Activated naive CD8-positive, alpha-beta T cell (primary cell): ENCODE measurements at regions not wholly inside any gene's neighbourhood (a gene's known extent, or its start where the extent isn't known, plus 50 kb on each side); places are given as distances from the start of the nearest gene placed in this dataset.
"Not testable (repeated sequence)": the region's sequence is repeated elsewhere in the genome, so short reads cannot be mapped to it uniquely, and the experiment has no call there.

Experiments
- H3K27ac Mint-ChIP-seq: one replicate; pipeline ENCODE4 v1.8.0; 2021; ENCODE audit warnings: mixed read lengths
- H3K27me3 Mint-ChIP-seq: one replicate; pipeline ENCODE4 v1.8.0; 2021; ENCODE audit warnings: mixed read lengths
- H3K36me3 Mint-ChIP-seq: one replicate; pipeline ENCODE4 v1.8.0; 2021; ENCODE audit warnings: mixed read lengths
- H3K4me1 Mint-ChIP-seq: one replicate; pipeline ENCODE4 v1.8.0; 2021; ENCODE audit warnings: low read depth, mixed read lengths
- H3K4me3 Mint-ChIP-seq: one replicate; pipeline ENCODE4 v1.8.0; 2021; ENCODE audit warnings: mild to moderate bottlenecking, mixed read lengths
- H3K9me3 Mint-ChIP-seq: one replicate; pipeline ENCODE4 v1.8.0; 2021; ENCODE audit warnings: low read depth, mixed read lengths

DNA sequence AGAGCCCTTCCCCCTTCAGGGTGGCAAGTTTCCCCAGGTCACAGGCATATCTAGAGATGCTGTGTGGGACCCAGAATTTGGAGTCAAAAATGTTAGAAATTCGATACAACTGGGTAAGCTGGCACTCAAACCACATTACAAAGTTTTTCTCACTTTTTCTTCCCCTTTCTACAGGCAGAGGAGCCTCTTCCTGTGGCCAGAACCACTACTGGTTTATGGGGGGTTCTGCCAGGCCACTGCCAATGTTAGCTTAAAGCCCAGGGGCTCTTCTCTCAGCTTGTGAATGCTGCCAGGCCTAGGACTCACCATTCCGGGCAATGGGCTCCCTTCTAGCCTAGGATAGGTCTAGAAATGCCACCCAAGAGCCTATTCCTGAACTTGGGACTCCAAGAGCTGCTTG, 617.9 kb upstream of the PHF14 start:
- Mint-ChIP-seq H3K4me1 (no peaks in the 10 kb centered on the region), H3K27ac (no peak overlapping the region), H3K27me3 (no peaks in the 10 kb centered on the region), H3K36me3 (no peaks in the 10 kb centered on the region), H3K9me3 (peaks cover 4% of the 10 kb centered on the region), H3K4me3 (no peak overlapping the region)

DNA sequence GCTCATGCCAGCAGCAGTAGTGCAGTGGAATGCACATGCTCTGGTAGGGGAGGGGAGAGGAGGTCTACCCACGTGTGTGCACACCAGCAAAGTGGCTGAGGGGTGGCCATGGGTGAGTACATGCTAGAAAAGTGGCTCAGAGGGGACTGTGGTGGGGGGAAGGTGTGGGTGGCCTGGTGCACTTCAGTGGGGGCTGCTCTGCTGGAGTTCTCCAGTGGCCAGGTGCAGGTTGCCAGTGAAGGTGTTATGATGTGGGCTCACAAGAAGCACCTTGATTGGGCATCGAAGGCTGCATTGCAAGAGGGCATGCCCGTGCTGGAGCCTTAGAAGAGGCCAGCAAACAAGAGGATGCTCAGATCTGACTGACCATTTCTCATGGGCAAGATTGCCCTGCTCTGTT, 613.6 kb upstream of the PHF14 start:
- Mint-ChIP-seq H3K9me3 (peaks cover 10% of the 10 kb centered on the region), H3K4me3 (no peak overlapping the region), H3K36me3 (no peaks in the 10 kb centered on the region), H3K27ac (no peak overlapping the region), H3K27me3 (no peaks in the 10 kb centered on the region), H3K4me1 (no peaks in the 10 kb centered on the region)

DNA sequence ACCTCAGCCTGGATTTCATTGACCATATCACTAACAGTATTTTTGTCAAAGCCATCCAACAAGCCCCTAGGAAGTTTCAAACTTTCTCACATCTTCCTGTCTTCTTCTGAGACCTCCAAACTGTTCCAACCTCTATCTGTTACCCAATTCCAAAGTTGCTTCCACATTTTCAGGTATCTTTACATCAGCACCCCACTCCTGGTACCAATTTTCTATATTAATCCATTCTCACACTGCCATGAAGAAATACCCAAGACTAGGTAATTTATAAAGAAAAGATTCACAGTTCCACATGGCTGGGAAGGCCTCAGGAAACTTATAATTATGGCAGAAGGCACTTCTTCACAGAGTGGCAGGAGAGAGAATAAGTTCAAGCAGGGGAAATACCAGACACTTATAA, 571.9 kb upstream of the PHF14 start:
- Mint-ChIP-seq H3K4me1 (no peaks in the 10 kb centered on the region), H3K36me3 (no peaks in the 10 kb centered on the region), H3K27me3 (no peaks in the 10 kb centered on the region), H3K4me3 (no peak overlapping the region), H3K9me3 (peaks cover 17% of the 10 kb centered on the region), H3K27ac (no peak overlapping the region)

DNA sequence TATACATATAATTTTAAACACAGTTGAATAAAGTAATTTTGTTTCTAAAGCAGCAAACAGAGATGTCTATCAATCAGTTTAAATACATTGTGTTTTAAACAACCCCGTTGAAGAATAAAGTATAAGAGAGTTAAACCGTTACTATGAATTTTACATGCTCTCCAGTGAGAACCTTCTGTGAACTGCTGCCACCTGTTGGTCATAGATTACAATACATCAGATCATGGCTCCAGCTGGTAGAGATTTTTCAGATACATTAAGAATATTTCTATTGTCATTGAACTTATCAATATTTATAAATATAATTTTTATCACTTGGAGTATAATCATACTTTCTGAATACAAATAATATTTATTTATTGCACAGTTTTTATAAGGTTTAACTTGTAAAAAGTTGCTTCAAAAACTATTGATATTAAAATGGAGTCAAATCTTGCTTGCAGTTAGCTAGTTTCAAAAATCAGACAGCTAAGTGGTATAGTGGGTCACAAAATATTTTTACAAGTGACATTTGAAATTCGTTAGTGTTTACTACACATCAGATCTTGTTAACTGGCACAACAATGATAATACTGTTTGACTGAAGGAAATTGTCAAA, 561.2 kb upstream of the PHF14 start:
- H3K36me3 Mint-ChIP-seq: no peaks in the 10 kb centered on the region
- no peaks in the 10 kb centered on the region for H3K9me3 Mint-ChIP-seq
- no peaks in the 10 kb centered on the region for H3K27me3 Mint-ChIP-seq
- H3K4me3 Mint-ChIP-seq: no peak overlapping the region
- H3K27ac Mint-ChIP-seq: no peak overlapping the region
- no peaks in the 10 kb centered on the region for H3K4me1 Mint-ChIP-seq

DNA sequence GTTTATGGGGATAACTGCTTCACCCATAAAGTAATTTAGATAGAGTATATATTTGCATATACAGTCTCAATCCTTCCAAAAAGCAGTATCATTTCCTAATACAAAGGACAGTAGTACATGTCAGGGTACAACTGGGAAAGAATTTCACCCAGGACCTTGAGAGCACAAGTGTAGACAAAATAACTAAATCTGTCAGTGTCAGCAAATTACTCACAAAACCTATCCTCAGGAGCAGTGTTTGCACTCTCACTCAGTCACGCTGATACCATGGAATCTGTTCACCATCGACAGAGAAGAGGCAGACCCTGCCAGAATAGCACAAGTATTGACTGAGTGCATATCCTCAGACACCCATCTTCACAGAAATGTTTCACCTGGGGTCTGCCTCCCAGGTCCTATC, 554.7 kb upstream of the PHF14 start:
- no peak overlapping the region for H3K4me3 Mint-ChIP-seq
- no peaks in the 10 kb centered on the region for H3K27me3 Mint-ChIP-seq

DNA sequence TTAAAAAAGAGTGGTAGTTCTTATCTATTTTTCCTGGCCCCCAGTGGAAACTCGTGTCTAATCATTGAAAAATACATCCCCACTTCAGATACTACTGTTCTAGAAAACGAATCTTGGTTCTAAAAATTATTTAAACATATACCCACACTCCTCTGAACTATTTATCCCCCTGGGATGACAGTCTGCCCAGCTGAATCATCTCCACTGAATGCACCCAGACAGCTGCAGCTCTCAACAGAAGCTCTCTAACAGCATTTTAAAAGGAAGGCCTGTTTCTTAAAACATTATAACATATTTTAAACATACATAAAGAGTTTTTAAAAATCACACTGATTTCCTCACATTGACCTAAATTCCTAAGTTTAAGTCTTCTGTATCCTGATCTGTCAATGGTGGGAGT, 544.6 kb upstream of the PHF14 start:
- Mint-ChIP-seq H3K27ac (no peak overlapping the region), H3K9me3 (no peaks in the 10 kb centered on the region), H3K27me3 (no peaks in the 10 kb centered on the region), H3K4me3 (no peak overlapping the region), H3K4me1 (no peaks in the 10 kb centered on the region), H3K36me3 (no peaks in the 10 kb centered on the region)

More for the DNA sequence above, 554.7 kb upstream of the PHF14 start:
- Mint-ChIP-seq H3K27ac (no peak overlapping the region), H3K4me1 (no peaks in the 10 kb centered on the region), H3K36me3 (no peaks in the 10 kb centered on the region), H3K9me3 (no peaks in the 10 kb centered on the region)

DNA sequence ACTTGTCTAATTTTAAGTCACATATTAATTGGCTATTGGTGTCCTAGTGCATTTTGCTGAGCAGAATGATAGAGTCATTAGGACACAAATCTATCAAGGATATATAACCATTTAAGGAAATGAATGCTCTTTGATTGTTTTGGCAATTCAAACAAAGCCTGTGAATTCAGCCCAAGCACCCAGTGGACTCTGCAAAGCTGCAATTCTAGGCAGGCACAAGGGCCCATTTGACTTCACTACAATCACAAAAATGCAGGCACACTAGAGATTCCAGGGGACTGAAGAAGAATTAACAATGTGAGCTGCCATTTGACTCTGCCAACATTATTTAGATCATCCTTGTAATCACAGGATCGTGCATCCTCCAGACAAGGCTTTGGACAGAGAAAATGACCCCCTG, 544.2 kb upstream of the PHF14 start:
- Mint-ChIP-seq H3K27me3 (peaks cover under 1% of the 10 kb centered on the region), H3K4me3 (no peak overlapping the region), H3K27ac (no peak overlapping the region), H3K4me1 (no peaks in the 10 kb centered on the region), H3K9me3 (no peaks in the 10 kb centered on the region), H3K36me3 (no peaks in the 10 kb centered on the region)

DNA sequence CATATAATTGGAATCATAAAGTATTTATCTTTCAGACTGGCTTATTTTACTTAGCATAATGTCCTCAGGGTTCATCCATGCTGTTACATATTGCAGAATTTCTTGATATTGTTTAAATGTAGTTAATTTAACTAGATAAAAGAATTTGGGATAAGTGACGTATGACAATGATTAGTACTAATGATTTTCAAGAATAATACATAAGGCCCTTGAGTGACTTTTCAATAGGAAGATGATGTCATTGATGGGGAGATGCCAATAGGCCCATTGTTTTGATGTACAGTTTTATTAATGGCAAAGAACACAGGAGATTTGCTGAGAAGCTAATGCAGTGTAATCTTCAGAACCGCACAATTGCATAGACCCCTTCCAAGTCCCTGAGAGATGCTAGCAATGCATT, 537.4 kb upstream of the PHF14 start:
- peaks cover 2% of the 10 kb centered on the region for H3K27me3 Mint-ChIP-seq
- H3K36me3 Mint-ChIP-seq: no peaks in the 10 kb centered on the region
- no peaks in the 10 kb centered on the region for H3K4me1 Mint-ChIP-seq
- no peak overlapping the region for H3K4me3 Mint-ChIP-seq
- no peak overlapping the region for H3K27ac Mint-ChIP-seq
- H3K9me3 Mint-ChIP-seq: no peaks in the 10 kb centered on the region

DNA sequence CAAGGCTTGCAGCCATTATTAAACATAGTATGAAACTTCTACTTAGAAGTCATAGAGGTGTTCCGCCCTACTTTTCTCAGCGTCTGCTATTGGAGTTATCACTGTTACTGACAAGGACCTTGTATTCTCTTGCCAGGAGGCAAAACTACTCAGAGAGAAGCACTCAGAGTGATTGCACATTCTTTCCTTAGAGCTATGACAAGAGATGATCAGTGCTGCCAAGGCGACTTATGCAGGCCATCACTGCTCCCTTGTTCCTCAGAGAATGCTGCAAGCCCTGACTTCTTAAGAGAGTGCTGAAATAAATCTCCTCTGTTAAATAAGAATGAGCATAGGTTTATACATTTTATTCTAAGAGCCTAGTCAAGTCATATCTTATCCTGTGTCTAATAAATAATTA, 534.6 kb upstream of the PHF14 start:
- peaks cover 2% of the 10 kb centered on the region for H3K27me3 Mint-ChIP-seq
- H3K36me3 Mint-ChIP-seq: no peaks in the 10 kb centered on the region
- no peak overlapping the region for H3K27ac Mint-ChIP-seq
- no peak overlapping the region for H3K4me3 Mint-ChIP-seq
- peaks cover 5% of the 10 kb centered on the region for H3K9me3 Mint-ChIP-seq
- no peaks in the 10 kb centered on the region for H3K4me1 Mint-ChIP-seq

DNA sequence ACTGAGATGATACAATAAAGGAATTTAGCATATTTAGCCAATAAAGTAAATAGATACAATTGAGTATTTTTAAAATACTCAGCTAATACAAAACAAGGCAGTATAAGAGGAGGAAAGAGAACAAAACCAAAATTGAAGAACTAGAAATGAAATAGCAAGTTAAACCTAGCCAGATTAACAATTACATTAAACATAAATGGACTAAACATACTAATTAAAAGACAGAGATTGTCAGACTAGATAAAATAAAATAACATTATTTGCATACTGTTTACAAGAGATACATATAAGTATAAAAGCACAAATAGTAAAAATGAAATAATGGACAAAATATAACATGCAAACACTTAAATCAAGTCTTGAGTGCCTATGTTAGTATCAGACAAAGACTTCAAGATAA, 517.7 kb upstream of the PHF14 start:
- Mint-ChIP-seq H3K27me3 (peaks cover 1% of the 10 kb centered on the region), H3K27ac (no peak overlapping the region), H3K9me3 (peaks cover 3% of the 10 kb centered on the region), H3K4me1 (no peaks in the 10 kb centered on the region), H3K36me3 (no peaks in the 10 kb centered on the region), H3K4me3 (no peak overlapping the region)

DNA sequence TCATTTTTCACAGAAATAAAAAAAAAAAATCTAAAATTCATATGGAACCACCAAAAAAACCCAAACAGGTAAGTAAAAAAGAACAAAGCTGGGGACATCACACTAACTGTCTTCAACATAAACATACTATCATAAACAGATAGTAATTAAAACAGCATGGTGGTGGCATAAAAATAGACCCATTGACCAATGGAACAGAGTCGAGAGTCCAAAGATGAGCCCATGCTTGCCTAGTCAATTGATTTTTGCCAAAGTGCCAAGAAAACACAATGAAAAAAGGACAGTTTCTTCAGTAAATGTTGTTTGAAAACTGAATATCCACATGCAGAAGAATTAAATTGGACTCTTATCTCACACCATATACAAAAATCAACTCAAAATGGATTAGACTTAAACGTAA, 513.2 kb upstream of the PHF14 start:
- H3K36me3 Mint-ChIP-seq: no peaks in the 10 kb centered on the region
- no peak overlapping the region for H3K27ac Mint-ChIP-seq
- H3K4me1 Mint-ChIP-seq: no peaks in the 10 kb centered on the region
- no peak overlapping the region for H3K4me3 Mint-ChIP-seq
- peaks cover 1% of the 10 kb centered on the region for H3K27me3 Mint-ChIP-seq
- peaks cover 3% of the 10 kb centered on the region for H3K9me3 Mint-ChIP-seq

DNA sequence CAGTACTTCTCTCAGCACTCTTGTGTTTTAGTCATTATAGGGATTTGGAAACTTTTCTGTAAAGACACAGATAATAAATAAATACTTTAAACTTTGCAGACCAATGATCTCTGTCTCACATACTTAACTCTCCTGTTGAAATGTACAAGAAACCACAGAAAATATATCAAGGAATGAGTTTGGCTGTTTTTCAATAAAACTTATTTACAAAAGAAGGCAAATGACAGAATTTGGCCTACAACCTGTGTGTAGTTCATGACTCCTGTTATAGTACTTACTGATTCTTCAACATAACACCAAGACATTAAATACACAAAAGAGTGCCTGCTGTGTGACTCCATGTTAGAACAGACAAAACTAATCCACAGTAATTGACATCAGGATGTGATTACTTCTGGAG, 510.0 kb upstream of the PHF14 start:
- no peak overlapping the region for H3K27ac Mint-ChIP-seq
- no peak overlapping the region for H3K4me3 Mint-ChIP-seq
- peaks cover under 1% of the 10 kb centered on the region for H3K27me3 Mint-ChIP-seq
- H3K36me3 Mint-ChIP-seq: no peaks in the 10 kb centered on the region
- H3K9me3 Mint-ChIP-seq: no peaks in the 10 kb centered on the region
- no peaks in the 10 kb centered on the region for H3K4me1 Mint-ChIP-seq

DNA sequence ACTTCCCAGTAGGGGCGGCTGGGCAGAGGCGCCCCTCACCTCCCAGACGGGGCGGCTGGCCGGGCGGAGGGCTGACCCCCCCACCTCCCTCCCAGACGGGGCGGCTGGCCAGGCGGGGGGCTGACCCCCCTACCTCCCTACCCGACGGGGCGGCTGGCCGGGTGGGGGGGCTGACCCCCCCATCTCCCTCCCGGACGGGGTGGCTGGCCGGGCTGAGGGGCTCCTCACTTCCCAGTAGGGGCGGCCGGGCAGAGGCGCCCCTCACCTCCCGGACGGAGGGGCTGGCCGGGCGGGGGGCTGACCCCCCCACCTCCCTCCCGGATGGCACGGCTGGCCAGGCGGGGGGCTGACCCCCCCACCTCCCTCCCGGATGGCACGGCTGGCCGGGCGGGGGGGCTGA, 508.1 kb upstream of the PHF14 start:
- not testable (repeated sequence) for H3K9me3 Mint-ChIP-seq, H3K27ac Mint-ChIP-seq, H3K4me3 Mint-ChIP-seq, H3K4me1 Mint-ChIP-seq, H3K36me3 Mint-ChIP-seq, H3K27me3 Mint-ChIP-seq

DNA sequence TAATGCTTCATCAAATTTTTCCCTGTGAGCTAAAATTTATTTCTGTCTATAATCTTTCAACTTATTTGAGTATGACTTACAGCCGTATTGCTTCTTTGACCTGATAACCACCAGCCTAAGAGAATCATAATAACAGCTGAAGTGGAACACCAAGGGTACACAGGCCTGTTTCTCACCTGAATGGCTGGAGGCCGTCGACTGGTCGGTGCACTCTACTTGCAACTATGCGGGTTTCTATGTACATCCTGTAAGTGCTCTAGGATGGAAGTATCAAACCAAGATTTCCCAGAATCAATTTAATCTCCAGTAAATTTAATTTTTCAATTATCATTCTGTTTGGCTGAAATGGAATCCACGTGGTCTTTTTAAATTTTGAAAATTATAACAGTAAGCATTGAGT, 504.8 kb upstream of the PHF14 start:
- Mint-ChIP-seq H3K36me3 (no peaks in the 10 kb centered on the region), H3K27me3 (no peaks in the 10 kb centered on the region), H3K4me1 (no peaks in the 10 kb centered on the region), H3K27ac (no peak overlapping the region), H3K4me3 (no peak overlapping the region), H3K9me3 (no peaks in the 10 kb centered on the region)

DNA sequence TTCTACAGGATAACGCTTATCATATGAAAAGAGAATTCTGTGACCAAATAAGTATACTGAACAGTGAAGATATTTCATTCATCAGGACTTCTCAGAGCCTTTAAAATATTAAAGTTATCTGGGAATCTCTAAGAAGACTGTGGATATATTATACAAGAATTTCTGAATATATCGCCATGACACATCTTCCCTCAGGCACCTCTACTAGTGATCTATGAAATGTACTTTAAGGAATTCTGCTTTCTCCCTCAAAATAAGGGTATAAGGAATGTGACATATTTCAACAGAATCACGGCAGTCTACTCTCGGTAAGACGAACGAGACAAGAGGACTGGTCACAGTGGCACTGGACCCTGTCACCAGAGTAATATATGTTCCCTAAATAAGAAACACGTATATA, 504.2 kb upstream of the PHF14 start:
- H3K27me3 Mint-ChIP-seq: no peaks in the 10 kb centered on the region
- H3K27ac Mint-ChIP-seq: no peak overlapping the region
- no peak overlapping the region for H3K4me3 Mint-ChIP-seq
- H3K36me3 Mint-ChIP-seq: no peaks in the 10 kb centered on the region
- no peaks in the 10 kb centered on the region for H3K9me3 Mint-ChIP-seq
- H3K4me1 Mint-ChIP-seq: no peaks in the 10 kb centered on the region

DNA sequence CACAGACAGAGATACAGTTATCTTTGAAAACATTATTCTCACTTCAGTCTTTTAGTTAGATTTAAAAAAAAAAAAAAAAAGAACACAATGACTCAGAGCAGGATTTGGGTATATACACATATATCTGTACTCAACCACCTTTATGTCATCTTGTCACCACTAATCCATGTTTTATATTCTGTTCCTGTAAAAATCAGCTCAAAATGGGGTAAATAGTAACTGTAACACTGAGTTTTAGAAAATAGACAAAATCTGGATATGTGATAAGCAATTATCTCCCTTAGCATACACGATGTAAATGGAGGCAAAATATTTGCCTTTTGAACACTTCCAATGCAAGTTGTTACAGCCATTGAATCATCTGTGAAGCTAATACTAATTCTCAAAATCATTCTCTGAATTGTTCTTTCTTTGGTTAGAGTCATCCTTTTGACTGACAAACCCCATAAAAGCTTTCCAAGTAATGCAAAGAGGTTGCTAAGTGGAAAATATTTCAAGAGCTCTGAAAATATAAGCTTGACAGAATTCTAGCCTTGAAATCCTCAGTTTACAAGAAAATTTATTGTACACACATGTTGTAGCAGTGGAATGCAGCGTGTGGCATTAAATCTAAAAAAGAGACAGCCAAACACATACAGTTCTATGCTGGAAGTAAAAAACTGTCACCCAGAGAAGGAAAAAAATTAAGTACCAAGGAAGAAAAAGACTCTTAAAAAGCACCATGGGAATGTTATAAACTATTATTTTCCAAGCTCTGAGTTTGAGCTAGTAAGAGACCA, 502.2 kb upstream of the PHF14 start:
- H3K4me3 Mint-ChIP-seq: no peak overlapping the region
- no peaks in the 10 kb centered on the region for H3K4me1 Mint-ChIP-seq
- H3K36me3 Mint-ChIP-seq: no peaks in the 10 kb centered on the region
- no peak overlapping the region for H3K27ac Mint-ChIP-seq
- peaks cover 2% of the 10 kb centered on the region for H3K27me3 Mint-ChIP-seq
- no peaks in the 10 kb centered on the region for H3K9me3 Mint-ChIP-seq
